Esophagus squamous epithelium (tissue), 4 donors: ENCODE measurements at regions not wholly inside any gene's neighbourhood (a gene's known extent, or its start where the extent isn't known, plus 50 kb on each side); places are given as distances from the start of the nearest gene placed in this dataset.

ENCODE experiments used
- CTCF ChIP-seq, 6 experiments: fragments of 450-650 bp in 4 of 6; fragments of 200-600 bp in 2 of 6; sonication (generic) in 2 of 6; IDR thresholded peaks; one replicate each; pipeline ENCODE4 v1.5.1; 2016 to 2019; ENCODE audit warnings: antibody characterized with exemption in 6 of 6, mild to moderate bottlenecking in 4 of 6, moderate library complexity in 4 of 6
- POLR2A ChIP-seq, 4 donors: fragments of 450-650 bp; IDR thresholded peaks; one replicate each; pipeline ENCODE4 v1.6.1; 2017; ENCODE audit warnings: antibody characterized with exemption in 4 of 4, mild to moderate bottlenecking in 4 of 4, moderate library complexity in 3 of 4

- TF ChIP-seq CTCF (IDR thresholded peaks at IDR 0.05): no peak
- no peak for TF ChIP-seq POLR2A (IDR thresholded peaks at IDR 0.05)
Measured at GRCh38 chr1:72412286-72412685, 129.9 kb upstream of the NEGR1 start.
